Activated T-cell treated with anti-CD3 and anti-CD28 coated beads, Interleukin-2, amount 50 U/mL, for 24 hours (primary cell): ENCODE measurements at regions not wholly inside any gene's neighbourhood (a gene's known extent, or its start where the extent isn't known, plus 50 kb on each side); places are given as distances from the start of the nearest gene placed in this dataset.
A peak's percentile ranks its signal among the peaks of the same experiment; 100 is the strongest.
"Not testable (repeated sequence)": the region's sequence is repeated elsewhere in the genome, so short reads cannot be mapped to it uniquely, and the experiment has no call there.

ENCODE experiments used
- DNase-seq: peaks from one replicate; pipeline ENCODE4 v3.0.0-alpha.2; 2020
- H3K27ac Mint-ChIP-seq: 2 replicates; pipeline ENCODE4 v1.8.0; 2020; ENCODE audit warnings: mild to moderate bottlenecking, mixed read lengths
- H3K27me3 Mint-ChIP-seq: 2 replicates; pipeline ENCODE4 v1.8.0; 2020; ENCODE audit warnings: mixed read lengths
- H3K36me3 Mint-ChIP-seq: 2 replicates; pipeline ENCODE4 v1.8.0; 2020; ENCODE audit warnings: low read depth, mixed read lengths
- H3K4me1 Mint-ChIP-seq: 2 replicates; pipeline ENCODE4 v1.8.0; 2020; ENCODE audit warnings: low read depth, mixed read lengths
- H3K4me3 Mint-ChIP-seq: 2 replicates; pipeline ENCODE4 v1.8.0; 2020; ENCODE audit warnings: mild to moderate bottlenecking, moderate library complexity, mixed read lengths
- H3K9me3 Mint-ChIP-seq: 2 replicates; pipeline ENCODE4 v1.8.0; 2020; ENCODE audit warnings: mixed read lengths

DNA sequence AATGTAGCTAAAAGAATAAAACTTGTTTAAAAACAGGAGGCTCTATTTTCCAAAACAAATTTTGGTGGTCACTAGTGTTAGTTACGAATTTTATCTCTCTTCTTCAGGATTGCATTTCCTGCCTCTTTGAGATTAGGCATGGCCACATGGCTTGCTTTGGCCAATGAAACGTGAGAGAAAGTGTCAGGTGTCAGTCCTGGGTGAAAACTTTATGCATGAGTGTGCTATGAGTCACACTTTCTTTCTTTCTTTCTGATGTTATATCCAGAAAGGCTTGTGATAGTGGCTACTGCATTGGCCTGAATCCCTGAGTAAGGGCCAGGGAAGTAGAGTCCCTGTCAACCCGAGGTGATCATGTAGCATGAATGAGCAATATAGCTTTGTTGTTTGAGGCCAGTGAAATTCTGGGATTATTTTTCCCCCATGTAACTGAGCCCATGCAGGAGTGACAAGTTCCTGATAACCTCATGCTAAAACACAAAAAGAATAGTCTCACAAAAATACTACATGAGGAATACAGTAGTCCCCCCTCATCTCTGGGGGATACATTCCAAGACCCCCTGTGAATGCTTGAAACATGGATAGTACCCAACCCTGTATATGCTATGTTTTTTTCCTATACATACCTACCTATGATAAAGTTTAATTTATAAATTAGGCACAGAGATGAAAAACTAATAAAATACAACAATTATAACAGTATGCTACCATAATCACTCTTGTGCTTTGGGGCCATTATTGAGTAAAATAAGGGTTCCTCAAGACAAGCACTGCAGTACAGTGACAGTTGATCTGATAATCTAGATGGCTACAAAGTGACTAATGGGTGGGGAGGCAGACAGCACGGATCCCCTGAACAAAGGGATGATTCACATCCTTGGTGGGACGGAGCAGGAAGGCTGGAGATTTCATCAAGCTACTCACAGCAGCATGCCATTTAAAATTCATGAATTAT lies 109.5 kb downstream of the CDC42EP3 start:
- Mint-ChIP-seq H3K27ac (peak overlapping the region; percentile 76), H3K4me1 (peaks cover 43% of the 10 kb centered on the region)

GRCh38 chr2:37563375-37564015 lies 107.9 kb downstream of the CDC42EP3 start:
- Mint-ChIP-seq H3K4me3 (no peak overlapping the region), H3K27ac (no peak overlapping the region), H3K9me3 (peaks cover 3% of the 10 kb centered on the region), H3K36me3 (no peaks in the 10 kb centered on the region), H3K27me3 (no peaks in the 10 kb centered on the region), H3K4me1 (peaks cover 50% of the 10 kb centered on the region)
- DNase-seq = no peak

More for the DNA sequence above, 109.5 kb downstream of the CDC42EP3 start:
- H3K4me3 Mint-ChIP-seq = no peak overlapping the region
- no peaks in the 10 kb centered on the region for H3K27me3 Mint-ChIP-seq
- no peaks in the 10 kb centered on the region for H3K36me3 Mint-ChIP-seq
- peaks cover 3% of the 10 kb centered on the region for H3K9me3 Mint-ChIP-seq
- no peak for DNase-seq

DNA sequence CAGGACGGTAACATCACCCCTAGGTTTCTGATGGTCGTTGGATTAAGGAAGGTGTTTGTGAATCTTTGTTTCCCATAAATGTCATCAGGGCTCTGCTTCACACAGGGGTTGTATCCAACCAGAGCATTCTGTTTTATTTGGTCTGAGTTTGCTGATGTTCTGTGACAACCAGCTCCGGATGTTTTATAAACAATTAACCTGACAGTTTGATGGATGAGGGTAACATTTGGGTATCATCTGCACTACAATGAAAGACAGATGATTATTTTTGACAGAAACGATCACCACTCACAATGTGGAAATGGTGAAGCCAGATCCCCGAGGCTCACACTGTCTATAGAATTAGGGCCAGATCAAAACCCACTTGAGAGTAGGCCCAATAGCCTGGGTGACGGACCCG lies 107.1 kb downstream of the CDC42EP3 start:
- H3K27me3 Mint-ChIP-seq = no peaks in the 10 kb centered on the region
- H3K27ac Mint-ChIP-seq = no peak overlapping the region
- H3K36me3 Mint-ChIP-seq = no peaks in the 10 kb centered on the region
- no peak overlapping the region for H3K4me3 Mint-ChIP-seq
- no peak for DNase-seq
- H3K4me1 Mint-ChIP-seq = peaks cover 56% of the 10 kb centered on the region
- peaks cover 3% of the 10 kb centered on the region for H3K9me3 Mint-ChIP-seq

- Mint-ChIP-seq H3K27me3 (no peaks in the 10 kb centered on the region), H3K4me3 (no peak overlapping the region), H3K27ac (no peak overlapping the region), H3K4me1 (peaks cover 60% of the 10 kb centered on the region), H3K36me3 (no peaks in the 10 kb centered on the region), H3K9me3 (peaks cover 5% of the 10 kb centered on the region)
- no peak for DNase-seq
Observed at GRCh38 chr2:37566517-37566981, 104.9 kb downstream of the CDC42EP3 start.

DNA sequence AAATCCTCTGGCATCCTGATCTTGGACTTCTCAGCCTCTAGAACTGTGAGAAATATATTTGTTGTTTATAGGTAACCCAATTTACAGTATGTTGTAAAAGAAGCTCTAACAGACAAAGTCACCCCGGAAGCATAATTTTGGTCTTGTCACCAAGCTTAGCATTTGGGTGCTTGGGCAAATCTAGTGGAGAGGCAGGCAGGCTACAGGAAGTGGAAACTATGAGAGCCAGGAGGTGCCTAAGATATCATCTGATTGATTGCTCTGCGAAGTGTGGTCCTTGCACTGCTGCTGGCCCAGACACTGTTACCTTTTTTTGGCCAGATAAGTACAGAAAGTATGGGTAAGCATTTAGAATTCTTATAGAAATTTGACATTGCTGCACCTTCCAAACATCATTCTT lies 102.9 kb downstream of the CDC42EP3 start:
- peak overlapping the region; percentile 52 for H3K27ac Mint-ChIP-seq
- H3K27me3 Mint-ChIP-seq = no peaks in the 10 kb centered on the region
- H3K4me1 Mint-ChIP-seq = peaks cover 53% of the 10 kb centered on the region
- H3K36me3 Mint-ChIP-seq = no peaks in the 10 kb centered on the region
- H3K4me3 Mint-ChIP-seq = no peak overlapping the region
- no peak for DNase-seq
- H3K9me3 Mint-ChIP-seq = peaks cover 5% of the 10 kb centered on the region

- Mint-ChIP-seq H3K27me3 (no peaks in the 10 kb centered on the region), H3K4me1 (peaks cover 54% of the 10 kb centered on the region), H3K36me3 (no peaks in the 10 kb centered on the region), H3K27ac (peak overlapping the region; percentile 52), H3K4me3 (no peak overlapping the region), H3K9me3 (peaks cover 5% of the 10 kb centered on the region)
- DNase-seq = no peak
Observed at GRCh38 chr2:37569131-37569823, 102.2 kb downstream of the CDC42EP3 start.

DNA sequence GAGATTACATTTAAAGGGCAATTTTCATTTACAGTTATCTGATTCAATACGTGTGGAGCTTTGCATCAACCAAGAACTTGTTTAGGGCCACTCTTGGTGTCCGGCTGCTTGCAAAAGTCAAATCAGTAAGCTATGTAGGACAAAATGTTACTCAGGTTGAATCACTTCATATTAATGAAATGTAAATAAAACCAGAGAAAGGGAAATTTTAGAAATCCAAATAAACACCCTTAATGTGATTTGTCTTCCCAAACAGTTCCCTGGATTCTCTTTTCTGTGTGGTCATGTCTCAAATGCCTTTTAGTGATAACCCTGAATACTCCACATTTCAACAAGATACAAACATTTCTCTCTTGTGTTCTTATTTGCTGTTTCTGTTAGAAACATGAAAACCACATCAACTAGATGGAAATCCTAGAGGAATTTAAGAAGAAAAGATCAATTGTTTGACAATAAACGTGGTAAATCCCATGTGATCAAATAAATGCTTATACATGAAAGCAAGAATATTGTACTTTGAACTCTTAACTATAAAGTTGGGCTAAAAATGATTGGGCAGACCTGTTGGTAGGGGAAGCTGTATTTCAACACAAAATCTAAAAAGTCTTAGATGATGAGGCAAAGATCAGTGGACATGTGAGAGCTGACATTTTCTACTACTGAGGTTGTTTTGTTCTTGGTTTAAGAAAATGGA lies 101.3 kb downstream of the CDC42EP3 start:
- H3K27me3 Mint-ChIP-seq = no peaks in the 10 kb centered on the region
- no peak overlapping the region for H3K4me3 Mint-ChIP-seq
- no peaks in the 10 kb centered on the region for H3K36me3 Mint-ChIP-seq
- peaks cover 5% of the 10 kb centered on the region for H3K9me3 Mint-ChIP-seq
- H3K27ac Mint-ChIP-seq = peak overlapping the region; percentile 76
- DNase-seq = no peak
- peaks cover 55% of the 10 kb centered on the region for H3K4me1 Mint-ChIP-seq

- no peaks in the 10 kb centered on the region for H3K36me3 Mint-ChIP-seq
- H3K27ac Mint-ChIP-seq = peak overlapping the region; percentile 76
- no peaks in the 10 kb centered on the region for H3K27me3 Mint-ChIP-seq
- no peak overlapping the region for H3K4me3 Mint-ChIP-seq
- H3K9me3 Mint-ChIP-seq = peaks cover 2% of the 10 kb centered on the region
- peak; percentile 52 for DNase-seq
- peaks cover 53% of the 10 kb centered on the region for H3K4me1 Mint-ChIP-seq
Observed at GRCh38 chr2:37570773-37571586, 100.5 kb downstream of the CDC42EP3 start.

DNA sequence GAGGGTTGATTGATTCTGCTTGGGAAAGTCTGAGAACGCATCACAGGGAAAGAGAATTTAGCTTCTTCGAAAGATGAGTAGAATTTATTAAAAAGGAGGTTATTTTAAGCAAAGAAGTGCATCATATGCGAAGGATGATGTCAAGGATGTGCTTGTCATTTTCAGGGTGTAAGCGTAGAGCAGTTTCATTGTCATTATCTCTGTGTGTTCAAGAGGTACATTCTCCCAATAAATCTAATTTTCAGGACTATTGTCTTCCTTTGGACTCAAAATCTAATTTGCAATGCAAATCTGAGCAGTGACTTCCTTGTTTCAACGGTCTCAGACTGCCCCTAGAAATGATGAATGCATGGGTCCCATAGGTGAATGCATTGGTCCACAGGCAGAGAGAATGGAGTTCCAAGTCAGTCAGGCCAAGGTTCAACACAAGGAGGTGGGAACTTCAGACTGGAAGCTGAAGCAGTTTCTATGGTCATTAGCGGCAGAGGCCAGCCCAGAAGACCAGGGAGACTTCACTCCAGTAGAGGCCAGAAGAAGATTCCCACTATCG lies 99.8 kb downstream of the CDC42EP3 start:
- peak overlapping the region; percentile 76 for H3K27ac Mint-ChIP-seq
- no peak overlapping the region for H3K4me3 Mint-ChIP-seq
- H3K36me3 Mint-ChIP-seq = no peaks in the 10 kb centered on the region
- H3K4me1 Mint-ChIP-seq = peaks cover 51% of the 10 kb centered on the region
- H3K27me3 Mint-ChIP-seq = no peaks in the 10 kb centered on the region
- DNase-seq = no peak
- peaks cover 7% of the 10 kb centered on the region for H3K9me3 Mint-ChIP-seq

- H3K36me3 Mint-ChIP-seq = no peaks in the 10 kb centered on the region
- peaks cover 7% of the 10 kb centered on the region for H3K9me3 Mint-ChIP-seq
- DNase-seq = no peak
- no peak overlapping the region for H3K27ac Mint-ChIP-seq
- no peak overlapping the region for H3K4me3 Mint-ChIP-seq
- peaks cover 38% of the 10 kb centered on the region for H3K4me1 Mint-ChIP-seq
- no peaks in the 10 kb centered on the region for H3K27me3 Mint-ChIP-seq
Observed at GRCh38 chr2:37573451-37574388, 97.7 kb downstream of the CDC42EP3 start.

GRCh38 chr2:37575780-37576179 lies 95.7 kb downstream of the CDC42EP3 start:
- Mint-ChIP-seq H3K9me3 (peaks cover 17% of the 10 kb centered on the region), H3K4me3 (no peak overlapping the region), H3K27ac (no peak overlapping the region), H3K4me1 (peaks cover 34% of the 10 kb centered on the region), H3K27me3 (no peaks in the 10 kb centered on the region), H3K36me3 (peaks cover 3% of the 10 kb centered on the region)
- DNase-seq = no peak

- H3K4me1 Mint-ChIP-seq = peaks cover 34% of the 10 kb centered on the region
- H3K27ac Mint-ChIP-seq, H3K36me3 Mint-ChIP-seq, H3K4me3 Mint-ChIP-seq, DNase-seq, H3K27me3 Mint-ChIP-seq: not testable (repeated sequence)
- H3K9me3 Mint-ChIP-seq = peaks cover 17% of the 10 kb centered on the region
Observed at GRCh38 chr2:37576194-37576593, 95.2 kb downstream of the CDC42EP3 start.
